ENCODE measurements at regions not wholly inside any gene's neighbourhood (a gene's known extent, or its start where the extent isn't known, plus 50 kb on each side); places are given as distances from the start of the nearest gene placed in this dataset.
"Not testable (repeated sequence)": the region's sequence is repeated elsewhere in the genome, so short reads cannot be mapped to it uniquely, and the experiment has no call there.

GRCh38 chr18:46179306-46179705 lies 75.1 kb downstream of the HAUS1 start:
- DNase-seq (ENCODE audit: low read depth): no peak

DNA sequence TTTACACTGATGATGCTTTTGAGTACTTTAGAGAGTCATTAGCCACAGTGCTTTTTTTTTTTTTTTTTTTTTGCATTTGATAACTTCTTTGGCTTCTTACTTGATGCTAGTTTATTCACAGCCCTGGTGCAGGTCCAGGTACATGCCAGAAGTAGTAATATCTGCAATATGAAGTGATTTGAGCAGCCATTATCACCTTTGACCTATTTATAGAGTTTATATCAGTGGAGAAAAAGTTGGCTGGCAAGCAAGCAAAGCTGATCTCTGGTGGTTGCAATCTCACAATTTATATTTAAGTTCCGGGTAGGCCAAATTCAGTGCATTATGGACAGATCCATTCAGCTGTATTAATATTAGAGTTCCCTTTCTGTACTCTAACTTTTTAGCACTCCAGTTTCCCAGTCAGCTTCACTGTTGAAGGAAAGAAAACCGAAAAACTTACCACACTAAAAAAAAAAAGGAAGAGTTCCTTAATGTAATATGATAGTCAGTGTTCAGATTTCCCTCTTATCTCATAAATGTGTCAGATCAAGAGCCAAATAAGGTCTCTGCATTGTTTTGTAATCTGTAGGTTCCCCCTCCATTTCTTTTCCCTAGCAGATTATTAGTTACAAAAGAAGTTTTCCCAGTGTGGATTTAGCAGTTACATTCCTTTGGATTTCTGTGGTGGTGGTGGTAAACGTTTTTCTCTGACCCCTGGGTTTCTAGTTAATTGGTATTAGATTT lies 78.6 kb downstream of the HAUS1 start:
- no peak for DNase-seq (ENCODE audit: low read depth)

DNA sequence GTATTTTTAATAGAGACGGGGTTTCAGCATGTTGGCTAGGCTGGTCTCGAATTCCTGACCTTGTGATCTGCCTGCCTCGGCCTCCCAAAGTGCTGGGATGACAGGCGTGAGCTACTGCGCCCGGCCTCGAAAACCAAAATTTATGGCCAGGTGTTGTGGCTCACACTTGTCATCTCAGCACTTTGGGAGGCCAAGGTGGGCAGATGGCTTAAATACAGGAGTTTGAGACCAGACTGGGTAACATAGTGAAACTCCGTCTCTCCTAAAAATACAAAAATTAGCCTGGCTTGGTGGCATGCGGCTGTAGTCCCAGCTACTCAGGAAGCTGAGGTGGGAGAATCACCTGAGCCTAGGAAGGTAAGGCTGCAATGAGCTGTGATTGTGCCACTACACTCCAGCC lies 80.1 kb downstream of the HAUS1 start:
- DNase-seq (ENCODE audit: low read depth): not testable (repeated sequence)

- DNase-seq (ENCODE audit: low read depth): no peak
Observed at GRCh38 chr18:46184727-46185126, 80.5 kb downstream of the HAUS1 start.

GRCh38 chr18:46190667-46191066 lies 86.5 kb downstream of the HAUS1 start:
- DNase-seq (ENCODE audit: low read depth): no peak

- DNase-seq (ENCODE audit: low read depth): no peak
Observed at GRCh38 chr18:46196627-46197243, 92.5 kb downstream of the HAUS1 start.

DNA sequence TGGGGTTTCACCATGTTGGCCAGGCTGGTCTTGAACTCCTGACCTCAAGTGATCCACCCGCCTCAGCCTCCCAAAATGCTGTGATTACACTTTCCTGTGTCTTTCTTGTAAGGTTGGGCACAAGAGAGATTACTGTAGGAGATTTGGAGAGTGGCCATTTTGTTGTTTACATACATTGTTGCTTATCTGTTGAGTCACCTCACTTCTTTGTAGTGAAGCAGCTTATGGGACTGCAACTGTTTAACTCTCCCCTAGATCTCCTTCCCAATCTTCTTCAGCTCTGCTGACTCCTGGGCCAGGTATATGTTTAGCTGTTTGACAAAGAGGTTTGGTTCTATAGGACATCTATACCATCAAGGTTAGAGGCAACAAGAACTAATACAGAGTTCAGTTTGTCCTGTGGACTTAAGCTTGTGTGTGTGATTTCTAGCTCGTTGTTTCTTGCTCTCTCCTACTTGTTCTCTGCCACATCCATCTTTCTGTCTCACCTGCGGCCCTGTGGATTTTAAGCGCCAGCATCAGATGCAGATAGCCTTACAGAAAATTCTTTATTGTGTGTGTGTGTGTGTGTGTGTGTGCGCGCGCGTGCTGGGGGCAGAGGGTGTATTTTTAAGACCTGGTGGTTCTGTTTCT lies 95.4 kb downstream of the HAUS1 start:
- no peak for DNase-seq (ENCODE audit: low read depth)

GRCh38 chr18:46200178-46201055 lies 96.2 kb downstream of the HAUS1 start:
- not testable (repeated sequence) for DNase-seq (ENCODE audit: low read depth)

DNA sequence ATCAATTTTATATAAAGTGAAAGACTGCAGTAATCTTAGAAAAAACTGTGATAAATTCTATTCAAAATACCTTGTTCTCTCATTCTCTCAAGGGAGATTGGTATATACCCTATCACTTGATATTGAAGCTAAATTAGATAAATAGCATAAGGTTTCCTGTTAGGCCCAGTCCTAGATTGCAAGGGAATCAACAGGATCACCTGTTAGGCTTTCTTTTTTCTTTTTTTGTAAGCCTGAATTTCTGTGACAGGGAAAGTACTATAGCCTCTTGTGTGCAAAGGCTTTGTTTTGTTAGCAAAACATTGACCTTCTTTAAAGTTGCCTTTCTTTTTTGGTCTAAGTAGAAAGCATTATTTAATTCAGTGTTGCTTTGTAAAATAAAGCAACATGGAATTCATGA lies 100.0 kb downstream of the HAUS1 start:
- DNase-seq (ENCODE audit: low read depth): no peak

GRCh38 chr18:46207985-46208384 lies 103.8 kb downstream of the HAUS1 start:
- no peak for DNase-seq (ENCODE audit: low read depth)

DNA sequence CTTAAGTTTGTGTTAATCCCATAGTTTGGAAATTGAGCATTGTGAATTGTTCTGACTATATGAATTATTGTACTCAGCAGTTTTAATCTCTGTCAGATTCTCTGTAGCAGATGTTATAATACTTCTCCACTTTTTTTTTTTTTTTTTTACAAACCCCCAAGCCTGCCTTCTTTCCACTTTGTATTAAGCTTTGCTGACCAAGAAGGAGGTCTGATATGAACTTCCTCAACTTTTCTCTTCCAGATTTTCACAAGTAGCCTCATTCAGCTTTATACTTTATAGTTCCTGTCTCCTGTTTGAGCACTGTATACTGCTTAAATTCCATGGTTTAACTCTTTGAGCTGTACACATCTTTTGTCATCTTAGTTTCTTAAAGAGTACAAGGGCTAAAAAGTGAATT lies 105.0 kb downstream of the HAUS1 start:
- no peak for DNase-seq (ENCODE audit: low read depth)

DNA sequence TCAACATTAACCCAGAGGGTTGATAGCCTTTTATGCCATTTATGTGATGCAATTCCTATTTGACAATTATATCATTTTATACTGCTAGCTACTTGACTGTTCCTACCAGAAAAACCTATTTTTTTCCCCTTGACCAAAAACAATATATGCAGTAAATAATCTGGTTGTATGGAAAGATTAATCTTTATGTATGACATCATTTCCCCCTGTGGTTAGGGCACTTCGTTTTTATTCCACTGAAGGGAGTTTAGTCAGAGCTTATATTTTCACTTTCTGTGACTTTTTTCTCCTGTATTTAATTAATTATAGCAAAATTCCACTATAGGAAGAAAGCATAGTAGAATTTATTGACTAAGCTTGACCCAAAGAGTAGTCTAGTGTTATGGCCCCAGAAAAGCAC lies 107.6 kb downstream of the HAUS1 start:
- no peak for DNase-seq (ENCODE audit: low read depth)

DNA sequence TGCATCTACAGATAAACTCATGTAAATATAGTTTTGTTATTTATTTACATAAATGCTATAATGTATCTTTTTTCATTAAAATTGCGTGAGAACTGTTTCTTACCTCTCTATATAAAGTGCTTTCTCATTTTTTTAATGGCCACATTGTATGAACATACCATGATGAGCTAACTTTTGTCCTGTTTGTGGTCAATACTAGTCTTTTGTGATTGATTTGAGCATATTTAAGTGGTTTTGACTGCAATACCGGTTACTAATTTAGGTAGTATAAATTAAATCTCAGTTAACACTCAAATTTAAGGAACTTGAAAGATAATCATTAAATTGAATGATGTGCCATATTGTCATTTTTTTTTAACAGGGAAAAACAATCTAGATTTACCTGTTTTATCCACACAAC lies 108.2 kb downstream of the HAUS1 start:
- DNase-seq (ENCODE audit: low read depth): no peak

- DNase-seq (ENCODE audit: low read depth): no peak
Observed at GRCh38 chr18:46213295-46213694, 109.1 kb downstream of the HAUS1 start.

DNA sequence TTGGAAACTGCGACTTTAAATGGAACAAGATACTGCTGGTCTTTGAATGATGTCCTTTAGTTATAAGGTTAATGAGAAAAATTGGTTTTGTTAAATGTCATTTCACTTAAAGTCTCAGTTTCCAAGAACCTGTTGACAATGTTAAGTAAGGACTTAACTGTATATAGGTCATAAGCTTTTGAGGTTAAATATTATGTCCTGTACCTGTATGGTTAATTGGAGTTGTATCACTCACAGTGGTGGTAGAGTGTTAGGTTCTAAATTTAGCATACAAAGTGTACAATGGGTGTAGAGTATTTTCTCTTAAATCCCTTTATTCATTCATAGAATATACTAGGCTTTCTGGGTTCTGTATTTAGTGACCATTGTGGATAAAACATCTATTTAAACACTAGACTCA lies 110.2 kb downstream of the HAUS1 start:
- DNase-seq (ENCODE audit: low read depth): no peak

DNA sequence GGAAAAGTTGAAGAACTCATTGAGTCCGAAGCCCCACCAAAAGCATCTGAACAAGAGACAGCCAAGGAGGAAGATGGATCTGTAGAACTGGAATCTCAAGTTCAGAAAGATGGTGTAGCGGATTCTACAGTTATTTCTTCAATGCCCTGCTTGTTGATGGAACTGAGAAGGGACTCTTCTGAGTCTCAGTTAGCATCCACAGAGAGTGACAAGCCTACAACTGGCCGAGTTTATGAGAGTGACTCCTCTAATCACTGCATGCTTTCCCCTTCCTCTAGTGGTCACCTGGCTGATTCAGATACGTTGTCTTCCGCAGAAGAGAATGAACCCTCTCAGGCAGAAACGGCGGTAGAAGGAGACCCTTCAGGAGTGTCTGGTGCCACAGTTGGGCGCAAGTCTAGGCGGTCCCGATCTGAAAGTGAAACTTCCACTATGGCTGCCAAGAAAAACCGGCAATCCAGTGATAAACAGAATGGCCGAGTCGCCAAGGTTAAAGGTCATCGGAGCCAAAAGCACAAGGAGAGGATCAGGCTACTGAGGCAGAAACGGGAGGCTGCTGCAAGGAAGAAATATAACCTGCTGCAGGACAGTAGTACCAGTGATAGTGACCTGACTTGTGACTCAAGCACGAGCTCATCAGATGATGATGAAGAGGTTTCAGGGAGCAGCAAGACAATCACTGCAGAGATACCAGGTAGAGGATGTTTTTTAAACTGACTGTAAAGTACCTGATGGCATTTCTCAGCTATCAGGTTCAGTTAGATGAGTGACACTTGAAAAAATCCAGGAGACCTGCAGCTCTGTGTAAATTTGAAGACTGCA lies 111.9 kb downstream of the HAUS1 start:
- DNase-seq (ENCODE audit: low read depth): no peak

DNA sequence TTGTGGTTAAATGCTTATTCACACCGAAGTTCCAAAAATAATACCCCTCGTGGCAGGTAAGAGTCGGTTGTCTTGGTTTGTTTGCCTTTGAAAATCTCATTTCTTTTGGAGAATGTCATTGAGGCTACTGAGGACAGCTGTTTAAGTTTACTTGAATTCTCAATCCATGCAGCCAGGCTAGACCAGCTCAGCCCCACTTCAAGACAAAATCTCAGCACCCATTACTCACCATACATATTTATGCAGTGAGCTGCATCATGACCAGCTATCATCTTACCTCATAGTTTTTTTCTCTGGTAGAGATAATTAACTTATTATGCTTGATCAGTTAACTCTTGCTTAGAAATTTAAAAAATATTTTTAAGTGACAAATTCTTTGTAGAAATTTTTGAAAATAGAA lies 115.9 kb downstream of the HAUS1 start:
- DNase-seq (ENCODE audit: low read depth): no peak

DNA sequence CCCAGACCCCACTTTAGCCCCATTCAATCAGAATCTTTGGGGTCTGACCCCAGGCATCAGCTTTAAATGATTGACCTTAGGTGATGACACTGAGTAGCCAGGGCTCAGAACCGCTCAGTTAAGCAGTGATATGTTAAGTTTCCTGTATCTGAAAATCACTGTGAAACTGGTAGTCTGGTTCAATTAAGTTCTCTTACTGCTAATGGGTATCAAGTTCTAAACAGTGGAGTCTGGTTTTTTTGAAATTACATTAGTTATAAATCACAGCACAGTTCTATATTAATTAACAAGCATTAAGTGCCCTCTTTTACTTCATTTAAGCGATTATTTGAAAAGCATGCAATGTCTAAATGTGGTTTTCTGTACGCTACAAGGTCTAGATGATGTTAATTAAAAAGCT lies 117.9 kb downstream of the HAUS1 start:
- DNase-seq (ENCODE audit: low read depth): no peak

GRCh38 chr18:46222710-46223360 lies 118.7 kb downstream of the HAUS1 start:
- DNase-seq (ENCODE audit: low read depth): no peak

DNA sequence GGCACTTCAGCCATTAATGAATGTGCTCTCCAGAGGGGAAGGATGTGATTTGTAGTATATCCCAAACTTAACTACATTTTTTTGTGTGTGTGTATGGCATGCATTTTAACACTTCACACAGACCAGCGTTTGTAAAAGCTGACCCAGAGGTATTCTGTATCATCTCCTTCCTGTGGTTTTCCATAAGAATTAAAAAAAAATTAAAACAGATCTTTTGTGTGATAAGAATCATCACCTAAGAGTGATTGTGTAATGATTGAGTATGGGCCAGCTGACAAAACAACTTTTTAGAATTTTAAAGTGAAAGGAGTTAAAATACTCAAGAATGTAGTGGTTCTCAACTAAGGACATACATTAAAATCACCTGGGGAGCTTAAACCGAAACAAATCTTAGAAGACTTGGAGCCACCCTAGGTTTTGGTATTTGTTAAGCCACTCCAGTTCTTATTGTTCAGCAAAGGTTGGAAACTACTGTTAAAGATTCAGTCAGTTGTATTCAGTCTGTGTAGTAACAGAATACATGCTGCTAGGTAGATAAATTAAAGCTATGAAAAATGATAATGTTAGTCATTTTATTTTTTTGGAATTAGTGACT lies 120.1 kb downstream of the HAUS1 start:
- DNase-seq (ENCODE audit: low read depth): no peak

- DNase-seq (ENCODE audit: low read depth): no peak
Observed at GRCh38 chr18:46226461-46226860, 122.3 kb downstream of the HAUS1 start.

All from stimulated activated CD8-positive, alpha-beta memory T cell treated with anti-CD3 and anti-CD28 coated beads, Interleukin-4, amount 100 ng/mL, for 24 hours (primary cell).